ENCODE measurements at regions not wholly inside any gene's neighbourhood (a gene's known extent, or its start where the extent isn't known, plus 50 kb on each side); places are given as distances from the start of the nearest gene placed in this dataset.

GRCh38 chr2:234673961-234674759 is 177.3 kb upstream of the ARL4C start:
- no peaks in the 10 kb centered on the region for H3K27me3 ChIP-seq (replicated peaks; ENCODE audit: insufficient read depth, low read depth, low read length, poor library complexity)
- POLR2A ChIA-PET (ENCODE audit: low non-redundant PET): interaction anchor here (0.6 kb wide), 1 partner anchor 93 kb away, joined by 13 read pairs; no protein-coding TSS in a partner anchor
- H3K4me1 ChIP-seq (ENCODE audit: insufficient read depth, low read length, poor library complexity, severe bottlenecking): no peaks in the 10 kb centered on the region
- TF ChIP-seq EZH2 (IDR thresholded peaks at IDR 0.05; ENCODE audit: borderline replicate concordance, low read depth, low read length, poor library complexity, severe bottlenecking) (no peak), CTCF (conservative IDR thresholded peaks at IDR 0.05; ENCODE audit: low read depth, low read length) (no peak)
- H3K9me3 ChIP-seq (ENCODE audit: low read depth, low read length, poor library complexity, severe bottlenecking): no peaks in the 10 kb centered on the region
- H3K4me3 ChIP-seq (ENCODE audit: low read depth, low read length, poor library complexity, severe bottlenecking): no peak overlapping the region
- no peak for DNase-seq (ENCODE audit: low spot score)
- CTCF ChIA-PET: interaction anchor here (0.5 to 0.6 kb wide), 2 partner anchors 14 to 70 kb away, joined by 6 to 13 read pairs; no protein-coding TSS in a partner anchor
- no TSS peak for BruUV-seq (replicated peaks)
- intact Hi-C loops (cut with micrococcal nuclease; ENCODE audit: unreplicated experiment): no loop called here
- no peaks in the 10 kb centered on the region for H3K36me3 ChIP-seq (ENCODE audit: insufficient read depth, low read length, poor library complexity, severe bottlenecking)
- H3K27ac ChIP-seq (ENCODE audit: low read depth, low read length, poor library complexity, severe bottlenecking): no peak overlapping the region

GRCh38 chr2:234673501-234673900 is 176.6 kb upstream of the ARL4C start:
- TF ChIP-seq CTCF (conservative IDR thresholded peaks at IDR 0.05; ENCODE audit: low read depth, low read length): no peak
- no peak for TF ChIP-seq EZH2 (IDR thresholded peaks at IDR 0.05; ENCODE audit: borderline replicate concordance, low read depth, low read length, poor library complexity, severe bottlenecking)
- no peak for DNase-seq (ENCODE audit: low spot score)
- Histone ChIP-seq H3K4me1 (ENCODE audit: insufficient read depth, low read length, poor library complexity, severe bottlenecking) (no peaks in the 10 kb centered on the region), H3K4me3 (ENCODE audit: low read depth, low read length, poor library complexity, severe bottlenecking) (no peak overlapping the region), H3K27ac (ENCODE audit: low read depth, low read length, poor library complexity, severe bottlenecking) (no peak overlapping the region), H3K9me3 (ENCODE audit: low read depth, low read length, poor library complexity, severe bottlenecking) (no peaks in the 10 kb centered on the region), H3K27me3 (replicated peaks; ENCODE audit: insufficient read depth, low read depth, low read length, poor library complexity) (no peaks in the 10 kb centered on the region), H3K36me3 (ENCODE audit: insufficient read depth, low read length, poor library complexity, severe bottlenecking) (no peaks in the 10 kb centered on the region)
- intact Hi-C loops (cut with micrococcal nuclease; ENCODE audit: unreplicated experiment): no loop called here
- POLR2A ChIA-PET (ENCODE audit: low non-redundant PET): no interaction called here
- CTCF ChIA-PET: no interaction called here
- no TSS peak for BruUV-seq (replicated peaks)

DNA sequence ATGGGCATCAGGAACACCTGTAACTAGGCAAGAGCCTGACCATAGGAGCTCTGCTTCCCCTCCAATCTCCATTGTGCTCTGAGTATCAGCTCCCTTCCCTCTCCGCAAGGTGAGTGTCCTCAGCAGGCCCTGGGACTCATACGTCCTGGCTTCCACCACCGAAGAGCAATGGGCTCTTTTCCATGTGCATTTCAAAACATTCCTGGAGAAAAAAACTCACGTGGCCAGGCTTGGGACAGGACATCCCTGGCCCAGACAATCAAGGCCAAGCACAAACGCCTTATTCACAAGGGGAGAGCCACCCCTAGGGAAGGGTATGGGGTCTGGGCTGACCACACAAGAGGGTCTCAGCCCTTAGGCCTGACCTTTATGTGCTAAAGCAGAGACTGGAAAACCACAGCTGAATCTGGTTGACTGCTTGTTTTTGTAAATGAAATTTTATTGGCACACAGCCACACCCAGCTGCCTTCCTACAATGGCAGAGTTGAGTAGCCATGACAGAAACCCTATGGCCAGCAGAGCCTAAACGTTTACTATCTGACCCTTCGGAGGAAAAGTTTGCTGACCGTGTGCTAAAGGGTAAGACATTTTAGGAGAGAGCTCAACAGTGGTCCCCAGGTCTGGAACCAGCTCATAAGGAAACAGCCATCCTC is 175.7 kb upstream of the ARL4C start:
- ChIA-PET POLR2A (ENCODE audit: low non-redundant PET) (no interaction called here), CTCF (no interaction called here)
- Histone ChIP-seq H3K4me3 (ENCODE audit: low read depth, low read length, poor library complexity, severe bottlenecking) (no peak overlapping the region), H3K4me1 (ENCODE audit: insufficient read depth, low read length, poor library complexity, severe bottlenecking) (no peaks in the 10 kb centered on the region), H3K36me3 (ENCODE audit: insufficient read depth, low read length, poor library complexity, severe bottlenecking) (no peaks in the 10 kb centered on the region), H3K27ac (ENCODE audit: low read depth, low read length, poor library complexity, severe bottlenecking) (no peak overlapping the region), H3K27me3 (replicated peaks; ENCODE audit: insufficient read depth, low read depth, low read length, poor library complexity) (no peaks in the 10 kb centered on the region), H3K9me3 (ENCODE audit: low read depth, low read length, poor library complexity, severe bottlenecking) (no peaks in the 10 kb centered on the region)
- intact Hi-C loops (cut with micrococcal nuclease; ENCODE audit: unreplicated experiment): no loop called here
- TF ChIP-seq EZH2 (IDR thresholded peaks at IDR 0.05; ENCODE audit: borderline replicate concordance, low read depth, low read length, poor library complexity, severe bottlenecking): no peak
- no peak for TF ChIP-seq CTCF (conservative IDR thresholded peaks at IDR 0.05; ENCODE audit: low read depth, low read length)
- DNase-seq (ENCODE audit: low spot score): no peak
- no TSS peak for BruUV-seq (replicated peaks)

All from A673 (cell line).